Lower leg skin (tissue), 3 donors: ENCODE measurements at regions not wholly inside any gene's neighbourhood (a gene's known extent, or its start where the extent isn't known, plus 50 kb on each side); places are given as distances from the start of the nearest gene placed in this dataset.

ENCODE experiments used
- CTCF ChIP-seq, 3 donors: fragments of 450-650 bp; IDR thresholded peaks; one replicate each; pipeline ENCODE4 v1.5.1; 2016; ENCODE audit warnings: antibody characterized with exemption in 3 of 3, mild to moderate bottlenecking in 3 of 3, moderate library complexity in 2 of 3
- POLR2A ChIP-seq, 2 donors: fragments of 450-650 bp; IDR thresholded peaks; one replicate each; pipeline ENCODE4 v1.6.1; 2016 to 2017; ENCODE audit warnings: antibody characterized with exemption in 2 of 2, mild to moderate bottlenecking in 1 of 2, moderate library complexity in 1 of 2

DNA sequence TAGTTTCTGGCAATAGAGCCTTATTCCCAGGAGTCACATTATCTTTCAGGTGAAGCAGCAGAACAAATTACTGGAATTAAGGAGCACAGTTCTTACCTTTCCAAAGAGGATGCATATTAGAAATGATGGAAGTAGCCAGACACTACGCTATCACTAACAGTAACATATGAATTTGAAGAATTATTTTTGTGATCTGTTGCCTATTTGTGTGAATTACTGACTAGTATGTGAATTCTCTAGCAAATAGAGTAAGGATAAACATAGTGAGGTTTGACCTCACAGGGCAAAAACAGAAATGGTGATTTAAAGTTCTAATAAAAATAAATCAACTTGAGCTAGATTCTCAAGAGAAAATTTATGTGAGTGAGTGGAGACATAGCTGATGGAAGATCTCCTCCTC is 1299.3 kb downstream of the XPNPEP1 start:
- TF ChIP-seq CTCF (IDR thresholded peaks at IDR 0.05) (no peak), POLR2A (IDR thresholded peaks at IDR 0.05) (no peak)
